RPMI7951 (cell line): ENCODE measurements at regions not wholly inside any gene's neighbourhood (a gene's known extent, or its start where the extent isn't known, plus 50 kb on each side); places are given as distances from the start of the nearest gene placed in this dataset.
"Not testable (repeated sequence)": the region's sequence is repeated elsewhere in the genome, so short reads cannot be mapped to it uniquely, and the experiment has no call there.

Experiments
- DNase-seq: peaks from one replicate; pipeline ENCODE4 v3.0.0-alpha.2; 2012; ENCODE audit warnings: low read depth

GRCh38 chr2:226169751-226170581 is 629.7 kb downstream of the IRS1 start:
- no peak for DNase-seq

- DNase-seq, result no peak
Measured at GRCh38 chr2:226168496-226169160, 631.0 kb downstream of the IRS1 start.

GRCh38 chr2:226164512-226164911 is 635.1 kb downstream of the IRS1 start:
- no peak for DNase-seq

- DNase-seq, result not testable (repeated sequence)
Measured at GRCh38 chr2:226160617-226161016, 639.0 kb downstream of the IRS1 start.

GRCh38 chr2:226159875-226160479 is 639.6 kb downstream of the IRS1 start:
- peak; percentile 19 for DNase-seq

- DNase-seq, result no peak
Measured at GRCh38 chr2:226158940-226159339, 640.7 kb downstream of the IRS1 start.

- DNase-seq, result no peak
Measured at GRCh38 chr2:226158229-226158628, 641.4 kb downstream of the IRS1 start.

- DNase-seq, result no peak
Measured at GRCh38 chr2:226155093-226155875, 644.3 kb downstream of the IRS1 start.

GRCh38 chr2:226154610-226155009 is 645.0 kb downstream of the IRS1 start:
- DNase-seq, result no peak

GRCh38 chr2:226153553-226153952 is 646.1 kb downstream of the IRS1 start:
- no peak for DNase-seq

GRCh38 chr2:226151157-226151556 is 648.5 kb downstream of the IRS1 start:
- DNase-seq, result peak; percentile 41

GRCh38 chr2:226143091-226143490 is 656.5 kb downstream of the IRS1 start:
- DNase-seq, result no peak

GRCh38 chr2:226142463-226142862 is 657.2 kb downstream of the IRS1 start:
- DNase-seq, result no peak

- no peak for DNase-seq
Measured at GRCh38 chr2:226140594-226140993, 659.0 kb downstream of the IRS1 start.

GRCh38 chr2:226139759-226140158 is 659.9 kb downstream of the IRS1 start:
- no peak for DNase-seq

GRCh38 chr2:226137201-226137811 is 662.3 kb downstream of the IRS1 start:
- DNase-seq, result no peak

GRCh38 chr2:226136739-226137138 is 662.9 kb downstream of the IRS1 start:
- DNase-seq, result no peak

- no peak for DNase-seq
Measured at GRCh38 chr2:226135861-226136548, 663.6 kb downstream of the IRS1 start.

GRCh38 chr2:226132323-226133215 is 667.1 kb downstream of the IRS1 start:
- no peak for DNase-seq

GRCh38 chr2:226131299-226131784 is 668.3 kb downstream of the IRS1 start:
- DNase-seq, result no peak
